Activated naive CD4-positive, alpha-beta T cell treated with anti-CD3 and anti-CD28 coated beads, Interleukin-2, amount 50 U/mL, for 72 hours (primary cell): ENCODE measurements at regions not wholly inside any gene's neighbourhood (a gene's known extent, or its start where the extent isn't known, plus 50 kb on each side); places are given as distances from the start of the nearest gene placed in this dataset.

Experiments used
- ATAC-seq, 2 donors: fragments of 150-1000 bp; cut with Tn5 transposase; 2 replicates each; pipeline ENCODE4 v1.10.0; 2021; ENCODE audit warnings: mild to moderate bottlenecking in 2 of 2, moderate library complexity in 2 of 2
- DNase-seq, 2 donors: peaks; one replicate each; pipeline ENCODE4 v3.0.0; 2021 to 2022; ENCODE audit warnings: low spot score in 2 of 2
- H3K27ac Mint-ChIP-seq, 2 donors: one replicate each; pipeline ENCODE4 v1.8.0; 2022; ENCODE audit warnings: mild to moderate bottlenecking in 2 of 2, mixed read lengths in 2 of 2
- H3K36me3 Mint-ChIP-seq, 2 donors: one replicate each; pipeline ENCODE4 v1.8.0; 2022; ENCODE audit warnings: mixed read lengths in 2 of 2
- H3K9me3 Mint-ChIP-seq, 2 donors: one replicate each; pipeline ENCODE4 v1.8.0; 2022; ENCODE audit warnings: mixed read lengths in 2 of 2

- DNase-seq, result no peak
- peaks cover 0 to 4% of the 10 kb centered on the region in 2 donors for H3K9me3 Mint-ChIP-seq
- H3K36me3 Mint-ChIP-seq, result no peaks in the 10 kb centered on the region
- no peak for ATAC-seq
- H3K27ac Mint-ChIP-seq, result no peak overlapping the region
Measured at GRCh38 chr2:66683599-66683998, 248.7 kb downstream of the MEIS1 start.

DNA sequence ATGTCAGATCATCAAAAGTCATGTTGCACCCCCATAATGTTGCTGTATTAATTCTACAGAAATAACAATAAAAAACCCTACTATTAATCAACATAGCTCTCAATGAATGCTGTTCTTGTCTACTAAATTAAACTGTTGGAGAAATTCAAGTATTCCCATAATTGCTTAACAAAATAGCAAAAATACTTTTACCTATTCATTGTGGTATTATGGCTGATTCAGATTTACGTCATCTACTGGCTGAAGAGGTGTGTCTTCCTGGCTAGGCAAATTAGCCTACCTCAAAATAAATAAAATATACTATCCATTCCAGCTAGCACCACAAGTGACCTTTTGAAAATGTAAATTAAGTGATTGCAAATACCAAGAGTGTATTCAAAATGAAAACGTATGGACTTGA, 249.4 kb downstream of the MEIS1 start:
- no peak overlapping the region for H3K27ac Mint-ChIP-seq
- DNase-seq (no peak), ATAC-seq (no peak)
- H3K9me3 Mint-ChIP-seq, result peaks cover 0 to 4% of the 10 kb centered on the region in 2 donors
- H3K36me3 Mint-ChIP-seq, result no peaks in the 10 kb centered on the region

DNA sequence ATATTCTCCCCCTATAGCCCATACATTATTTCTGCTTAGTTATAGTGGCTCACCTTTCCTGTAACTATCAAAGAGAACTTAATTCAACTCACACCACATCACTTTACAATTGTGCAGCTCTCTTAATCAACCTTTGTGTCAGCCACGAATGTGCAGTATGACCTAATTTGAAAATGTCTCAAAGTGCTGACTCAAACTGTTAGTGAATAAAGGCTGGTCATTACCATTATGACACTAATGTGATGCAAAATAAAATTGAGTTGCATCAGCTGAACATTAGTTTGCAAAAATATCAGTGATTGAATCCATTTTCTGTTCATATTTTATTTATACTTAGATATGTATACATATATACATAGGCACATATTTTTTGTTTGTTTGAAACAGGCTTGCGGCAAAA, 251.8 kb downstream of the MEIS1 start:
- no peaks in the 10 kb centered on the region for H3K36me3 Mint-ChIP-seq
- H3K27ac Mint-ChIP-seq, result no peak overlapping the region
- ATAC-seq (no peak), DNase-seq (no peak)
- peaks cover 0 to 4% of the 10 kb centered on the region in 2 donors for H3K9me3 Mint-ChIP-seq

GRCh38 chr2:66688951-66689350, 254.0 kb downstream of the MEIS1 start:
- ATAC-seq, result no peak
- DNase-seq, result no peak
- H3K36me3 Mint-ChIP-seq, result no peaks in the 10 kb centered on the region
- no peaks in the 10 kb centered on the region for H3K9me3 Mint-ChIP-seq
- no peak overlapping the region for H3K27ac Mint-ChIP-seq

DNA sequence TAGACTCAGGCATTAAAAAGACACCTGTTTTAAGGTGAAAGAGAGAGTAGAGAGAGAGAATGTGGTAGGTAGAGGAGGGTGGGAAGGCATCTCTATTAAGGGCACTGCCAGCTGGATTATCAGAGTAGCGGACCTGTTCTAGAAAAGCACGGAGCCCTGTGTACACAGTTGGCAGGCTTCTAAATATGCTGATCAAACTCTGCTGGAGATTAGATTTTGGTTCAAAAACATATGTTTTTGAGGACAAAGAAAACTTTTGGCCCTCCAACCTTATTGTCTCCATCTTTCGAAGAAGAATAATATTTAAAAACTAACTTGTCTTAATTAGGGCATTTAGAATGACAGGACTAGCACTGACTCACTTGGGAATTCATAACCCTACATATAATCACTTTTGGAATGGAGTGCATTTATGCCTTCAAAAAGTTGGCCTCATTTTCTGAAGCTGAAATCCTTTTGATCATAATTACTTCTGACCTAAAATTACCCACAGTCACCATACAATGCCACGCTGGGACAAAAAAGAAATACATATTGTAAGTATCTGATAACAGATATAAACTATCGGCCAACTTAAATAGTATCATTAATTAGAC, 254.6 kb downstream of the MEIS1 start:
- H3K27ac Mint-ChIP-seq, result no peak overlapping the region
- no peaks in the 10 kb centered on the region for H3K9me3 Mint-ChIP-seq
- ATAC-seq (no peak), DNase-seq (no peak)
- H3K36me3 Mint-ChIP-seq, result no peaks in the 10 kb centered on the region

GRCh38 chr2:66691031-66691965, 256.4 kb downstream of the MEIS1 start:
- peaks cover 0 to 5% of the 10 kb centered on the region in 2 donors for H3K9me3 Mint-ChIP-seq
- H3K36me3 Mint-ChIP-seq, result no peaks in the 10 kb centered on the region
- no peak for DNase-seq
- ATAC-seq, result no peak
- H3K27ac Mint-ChIP-seq, result no peak overlapping the region

DNA sequence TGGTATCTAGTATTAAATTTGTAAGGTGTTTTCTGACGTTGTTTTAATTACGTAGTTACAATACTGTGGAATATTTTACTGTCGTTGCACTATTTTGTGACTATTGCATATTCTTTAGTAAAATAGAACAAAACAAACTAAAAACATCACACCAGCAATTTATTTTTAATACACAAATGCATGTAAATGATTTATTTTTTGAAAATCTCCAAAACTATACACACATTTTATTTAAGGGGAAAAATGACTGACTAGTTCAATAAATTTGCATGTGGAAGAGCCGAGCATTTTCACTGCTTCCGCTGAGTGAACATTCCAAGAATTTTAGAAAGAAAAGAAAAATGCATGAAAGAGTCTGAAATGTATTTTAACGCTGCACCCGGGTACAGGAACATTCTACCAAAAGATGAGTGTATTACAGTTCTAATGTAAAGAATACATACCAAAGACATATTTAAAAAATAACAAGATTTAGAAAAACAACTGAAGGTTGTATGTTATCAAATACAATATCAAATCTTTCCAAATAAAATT, 257.7 kb downstream of the MEIS1 start:
- ATAC-seq, result no peak
- H3K9me3 Mint-ChIP-seq, result peaks cover 0 to 5% of the 10 kb centered on the region in 2 donors

DNA sequence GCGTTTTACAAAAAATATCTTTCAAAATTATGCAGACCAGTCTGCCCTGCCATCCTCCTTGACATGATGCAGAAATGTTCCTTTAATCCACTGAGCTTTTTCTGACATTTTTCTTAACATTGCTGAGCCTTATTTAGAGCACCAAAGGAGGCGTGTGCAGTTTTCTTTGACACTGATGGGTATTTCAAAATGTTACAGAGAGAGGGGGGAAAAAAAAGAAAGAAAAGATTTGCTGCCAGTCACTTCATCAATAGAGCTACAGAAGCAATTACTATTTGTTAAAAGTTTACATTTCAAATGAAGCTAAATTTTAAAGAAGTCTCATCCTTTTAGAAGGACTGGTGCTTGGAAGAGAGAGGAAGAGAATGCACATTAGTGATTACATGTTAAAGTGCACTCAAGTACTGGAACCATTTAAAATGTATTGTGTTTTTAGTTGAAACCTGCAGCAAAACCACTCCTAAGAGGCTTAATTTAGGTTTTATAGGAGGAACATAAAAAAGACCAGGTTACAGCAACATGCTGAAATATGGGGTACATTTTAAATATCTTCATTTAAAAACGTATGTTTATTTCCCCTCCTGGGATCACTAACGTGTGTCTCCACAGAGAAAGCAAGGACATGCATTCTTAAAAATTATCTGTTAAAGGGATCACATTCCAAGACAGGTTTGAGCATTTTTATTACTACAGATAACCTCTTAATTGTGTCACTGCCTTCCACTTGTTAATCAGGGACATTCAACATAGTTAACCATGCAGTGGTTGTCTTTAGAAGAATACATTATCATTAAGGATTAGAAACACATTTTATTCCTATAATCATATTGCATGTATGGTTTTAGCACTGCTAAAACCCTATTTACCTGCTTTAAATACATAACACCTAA, 258.4 kb downstream of the MEIS1 start:
- no peak for DNase-seq
- H3K9me3 Mint-ChIP-seq, result peaks cover 0 to 5% of the 10 kb centered on the region in 2 donors
- ATAC-seq, result no peak
- no peak overlapping the region for H3K27ac Mint-ChIP-seq
- no peaks in the 10 kb centered on the region for H3K36me3 Mint-ChIP-seq

More for the DNA sequence above, 257.7 kb downstream of the MEIS1 start:
- Mint-ChIP-seq H3K36me3 (no peaks in the 10 kb centered on the region), H3K27ac (no peak overlapping the region)
- no peak for DNase-seq

DNA sequence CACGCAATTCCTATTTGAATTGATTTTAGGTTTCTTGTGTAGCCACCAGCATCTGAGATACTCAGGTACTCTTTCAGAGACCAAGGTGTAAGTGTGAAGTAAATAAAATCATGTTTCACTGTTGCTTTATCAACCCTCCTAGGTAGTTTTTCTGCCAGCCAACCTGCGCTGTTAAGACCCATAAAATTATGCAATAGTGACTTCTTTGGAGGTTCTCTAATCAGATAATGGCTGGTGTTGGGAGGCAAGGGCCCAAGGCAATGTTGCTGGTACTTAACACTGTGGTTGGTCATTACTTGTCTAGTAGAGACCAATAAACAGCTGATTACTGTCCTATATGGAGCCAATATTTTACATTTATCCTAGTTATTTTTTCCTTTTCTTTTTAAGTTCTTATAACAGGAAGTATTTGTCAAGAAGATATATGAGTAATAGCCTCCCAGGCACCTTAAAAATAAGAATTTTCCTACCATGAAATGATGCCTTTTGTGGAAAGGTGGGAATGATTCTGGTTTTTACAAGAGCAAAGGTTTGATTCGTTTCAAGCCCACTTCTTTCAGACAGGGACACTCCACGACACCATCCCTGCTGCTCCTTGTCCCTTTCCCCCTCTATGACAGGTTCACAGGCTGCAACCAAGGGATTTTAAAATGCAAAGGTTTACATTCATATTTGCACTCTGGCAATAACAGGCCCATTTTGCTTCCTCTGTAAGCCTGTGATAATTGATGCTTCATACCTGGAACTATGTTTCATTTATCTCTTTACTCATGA, 259.3 kb downstream of the MEIS1 start:
- ATAC-seq (no peak), DNase-seq (no peak)
- H3K36me3 Mint-ChIP-seq, result no peaks in the 10 kb centered on the region
- H3K27ac Mint-ChIP-seq, result no peak overlapping the region
- peaks cover 0 to 5% of the 10 kb centered on the region in 2 donors for H3K9me3 Mint-ChIP-seq

DNA sequence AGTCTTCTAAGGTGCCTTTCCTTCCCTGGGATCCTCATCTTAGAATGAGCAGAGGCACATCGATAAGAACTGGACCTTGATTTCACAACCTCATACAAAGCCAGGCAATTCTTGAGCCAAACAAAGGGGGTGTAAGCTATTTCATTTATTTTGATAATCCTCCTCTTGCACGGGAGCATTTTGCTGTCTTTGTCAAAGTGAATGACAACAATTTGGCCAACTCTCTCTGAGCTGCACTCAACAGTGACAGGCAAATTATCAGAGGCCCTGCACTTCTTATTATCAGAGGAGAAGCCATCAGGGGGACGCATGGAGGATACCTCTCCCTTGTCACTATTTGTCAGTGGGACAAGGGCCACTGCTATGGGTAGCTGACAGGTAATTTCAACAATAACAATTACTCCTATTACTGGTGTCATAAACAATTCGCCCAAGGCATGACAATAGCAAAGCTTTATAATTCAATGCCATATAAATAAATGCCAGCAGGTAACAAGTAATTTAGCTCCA, 260.4 kb downstream of the MEIS1 start:
- no peak for DNase-seq
- peaks cover 0 to 5% of the 10 kb centered on the region in 2 donors for H3K9me3 Mint-ChIP-seq
- H3K27ac Mint-ChIP-seq, result no peak overlapping the region
- no peaks in the 10 kb centered on the region for H3K36me3 Mint-ChIP-seq
- ATAC-seq, result no peak

GRCh38 chr2:66696374-66696773, 261.4 kb downstream of the MEIS1 start:
- Mint-ChIP-seq H3K9me3 (peaks cover 0 to 5% of the 10 kb centered on the region in 2 donors), H3K27ac (no peak overlapping the region), H3K36me3 (no peaks in the 10 kb centered on the region)
- DNase-seq, result no peak
- ATAC-seq, result no peak

DNA sequence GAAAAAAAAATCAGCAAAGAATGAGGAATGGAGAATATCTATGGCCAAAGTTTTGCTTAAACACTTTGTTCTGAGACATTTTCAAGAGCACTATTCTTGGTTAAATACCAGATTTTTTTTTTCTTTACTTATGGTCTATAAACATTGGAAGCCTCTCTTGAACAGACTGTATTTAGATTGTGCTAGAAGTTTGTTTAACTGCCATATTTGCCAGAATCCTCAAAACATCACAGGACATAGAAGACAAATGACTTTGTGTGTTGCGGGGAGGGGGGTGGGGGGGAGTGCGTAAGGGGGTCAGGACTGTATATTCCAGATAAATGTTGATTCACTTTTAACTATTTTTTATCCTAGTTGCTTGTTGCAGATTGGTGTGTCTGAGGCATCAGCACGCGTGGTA, 262.0 kb downstream of the MEIS1 start:
- Mint-ChIP-seq H3K9me3 (peaks cover 0 to 8% of the 10 kb centered on the region in 2 donors), H3K36me3 (no peaks in the 10 kb centered on the region), H3K27ac (no peak overlapping the region)
- ATAC-seq (no peak), DNase-seq (no peak)

- Mint-ChIP-seq H3K36me3 (no peaks in the 10 kb centered on the region), H3K27ac (no peak overlapping the region), H3K9me3 (peaks cover 0 to 8% of the 10 kb centered on the region in 2 donors)
- DNase-seq (no peak), ATAC-seq (no peak)
Measured at GRCh38 chr2:66697366-66697765, 262.4 kb downstream of the MEIS1 start.

DNA sequence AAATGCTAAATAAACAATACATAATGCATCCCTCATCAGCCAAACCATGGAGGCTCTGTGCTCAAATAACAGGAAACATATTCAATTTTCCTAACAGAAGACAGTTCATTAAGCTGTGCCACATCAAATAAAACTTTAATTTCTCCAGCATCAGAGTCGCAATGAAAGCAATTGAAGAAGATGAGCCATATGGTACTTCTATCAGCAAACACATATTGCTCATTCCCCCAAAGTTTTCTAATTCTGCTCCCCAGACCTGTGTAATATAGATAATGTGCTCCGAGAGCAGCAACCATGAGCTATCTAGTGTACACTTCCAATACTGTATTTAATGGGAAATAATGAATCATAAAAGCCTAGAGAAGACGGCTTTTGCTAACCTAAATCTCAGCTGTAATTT, 263.2 kb downstream of the MEIS1 start:
- DNase-seq, result no peak

GRCh38 chr2:66698576-66699239, 263.8 kb downstream of the MEIS1 start:
- H3K36me3 Mint-ChIP-seq, result no peaks in the 10 kb centered on the region
- H3K9me3 Mint-ChIP-seq, result peaks cover 0 to 8% of the 10 kb centered on the region in 2 donors
- DNase-seq (no peak), ATAC-seq (no peak)
- no peak overlapping the region for H3K27ac Mint-ChIP-seq

More for the DNA sequence above, 263.2 kb downstream of the MEIS1 start:
- Mint-ChIP-seq H3K27ac (no peak overlapping the region), H3K9me3 (peaks cover 0 to 8% of the 10 kb centered on the region in 2 donors), H3K36me3 (no peaks in the 10 kb centered on the region)
- no peak for ATAC-seq
